Ammon's horn (tissue), 1 donor: ENCODE measurements at regions not wholly inside any gene's neighbourhood (a gene's known extent, or its start where the extent isn't known, plus 50 kb on each side); places are given as distances from the start of the nearest gene placed in this dataset.
"Not testable (repeated sequence)": the region's sequence is repeated elsewhere in the genome, so short reads cannot be mapped to it uniquely, and the experiment has no call there.

ENCODE experiments used
- DNase-seq: peaks from one replicate; pipeline ENCODE4 v3.0.0-alpha.2; 2016; ENCODE audit warnings: low spot score

GRCh38 chr5:36529142-36529541, 77.3 kb upstream of the SLC1A3 start:
- no peak for DNase-seq

GRCh38 chr5:36530215-36530614, 76.2 kb upstream of the SLC1A3 start:
- DNase-seq, result no peak

DNA sequence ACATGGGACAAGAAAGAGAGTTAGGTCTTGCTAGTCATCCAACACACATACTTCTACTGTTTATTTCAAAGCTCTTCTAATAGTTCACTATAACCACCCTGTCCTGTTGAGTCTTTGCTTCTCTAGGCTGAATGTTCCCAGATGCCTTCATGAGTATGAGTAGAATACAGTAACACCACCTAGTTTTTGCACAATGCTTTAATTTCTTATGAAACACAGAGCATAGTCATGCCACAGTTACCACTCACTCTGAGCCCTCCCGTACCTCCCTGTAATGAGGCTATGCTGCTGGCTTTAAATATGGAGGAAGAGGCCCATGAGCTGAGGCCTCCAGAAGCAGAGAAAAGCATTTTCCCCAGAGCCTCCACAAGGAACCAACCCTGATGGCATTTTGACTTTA, 75.0 kb upstream of the SLC1A3 start:
- DNase-seq, result no peak

GRCh38 chr5:36535378-36535777, 71.0 kb upstream of the SLC1A3 start:
- DNase-seq, result peak; percentile 63

- peak; percentile 57 for DNase-seq
Measured at GRCh38 chr5:36535859-36536615, 70.4 kb upstream of the SLC1A3 start.

GRCh38 chr5:36536616-36537005, 69.8 kb upstream of the SLC1A3 start:
- DNase-seq, result no peak

DNA sequence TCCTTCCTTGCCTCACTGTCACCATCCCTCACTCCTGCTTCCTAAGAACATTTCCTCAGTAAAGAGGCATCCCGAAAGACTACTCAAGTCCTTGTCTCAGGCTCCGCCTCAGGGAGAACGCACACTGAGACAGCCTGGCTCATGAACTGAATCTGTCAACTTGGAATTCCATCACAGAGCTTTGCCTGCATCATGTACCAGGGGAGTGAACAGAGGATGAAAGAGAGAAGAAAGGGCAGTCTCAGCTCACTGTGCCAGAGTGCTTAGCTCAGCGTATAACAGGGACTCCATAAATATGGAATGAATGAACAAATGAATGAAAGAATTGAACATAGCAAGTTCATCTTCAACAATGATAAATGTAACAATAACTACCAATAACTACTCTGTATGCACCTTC, 68.7 kb upstream of the SLC1A3 start:
- DNase-seq, result peak; percentile 27

DNA sequence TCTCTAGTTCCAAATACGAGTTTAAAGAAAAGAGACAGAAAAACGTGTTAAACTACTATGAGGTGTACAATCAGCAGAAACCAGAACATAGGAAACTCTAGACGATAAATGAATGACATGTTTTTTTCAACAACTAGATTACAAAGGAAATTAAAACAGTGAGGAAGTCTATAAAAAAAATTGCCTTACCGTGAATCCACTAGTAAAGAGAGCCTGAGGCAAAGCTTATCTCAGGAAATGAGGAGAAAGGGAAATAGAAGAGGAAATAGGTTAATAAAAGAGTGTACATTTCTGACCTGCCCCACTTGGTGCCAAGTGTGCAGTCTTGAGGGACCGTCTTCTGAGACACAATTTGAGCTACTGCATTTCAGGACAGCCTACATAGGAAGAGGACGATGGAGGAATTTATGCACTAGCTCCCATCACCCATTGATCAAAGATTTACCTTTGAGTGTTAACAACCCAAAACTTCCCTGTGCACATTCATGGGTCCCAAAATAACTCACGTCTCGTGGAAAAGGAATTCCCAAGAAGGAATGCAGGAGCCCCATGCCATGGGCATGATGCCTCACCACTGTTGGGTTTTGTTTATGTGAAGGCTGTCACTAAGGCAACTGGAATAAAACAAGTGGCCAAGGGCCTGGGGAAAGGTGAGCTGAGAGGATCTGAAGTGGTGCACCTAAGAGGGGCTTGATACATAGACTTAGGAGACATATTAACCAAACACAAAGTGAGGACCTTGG, 53.6 kb upstream of the SLC1A3 start:
- no peak for DNase-seq

- not testable (repeated sequence) for DNase-seq
Measured at GRCh38 chr5:36555035-36555434, 51.4 kb upstream of the SLC1A3 start.
